ENCODE measurements at regions not wholly inside any gene's neighbourhood (a gene's known extent, or its start where the extent isn't known, plus 50 kb on each side); places are given as distances from the start of the nearest gene placed in this dataset.

- no peak for DNase-seq (ENCODE audit: low read depth)
Measured at GRCh38 chr14:76551906-76552305, 176.0 kb downstream of the ESRRB start.

GRCh38 chr14:76564471-76565422 is 188.8 kb downstream of the ESRRB start:
- DNase-seq (ENCODE audit: low read depth): peak; percentile 40

DNA sequence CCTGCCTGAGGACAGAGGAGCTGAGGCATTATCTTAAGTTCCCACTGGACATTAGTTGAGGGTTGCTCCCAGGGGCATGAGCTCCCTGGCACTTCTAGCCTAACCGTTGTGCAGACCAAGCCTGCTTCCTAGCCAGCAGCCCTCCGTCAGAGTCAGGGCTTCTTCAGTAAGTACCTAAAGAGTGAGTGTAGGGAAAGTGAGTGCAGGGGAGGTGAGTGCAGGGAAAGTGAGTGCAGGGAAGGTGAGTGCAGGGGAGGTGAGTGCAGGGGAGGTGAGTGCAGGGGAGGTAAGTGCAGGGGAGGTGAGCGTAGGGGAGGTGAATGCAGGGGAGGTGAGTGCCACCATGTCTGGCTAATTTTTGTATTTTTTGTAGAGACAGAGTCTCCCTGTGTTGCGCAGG is 190.5 kb downstream of the ESRRB start:
- no peak for DNase-seq (ENCODE audit: low read depth)

GRCh38 chr14:76574416-76575095 is 186.7 kb upstream of the VASH1 start:
- no peak for DNase-seq (ENCODE audit: low read depth)

DNA sequence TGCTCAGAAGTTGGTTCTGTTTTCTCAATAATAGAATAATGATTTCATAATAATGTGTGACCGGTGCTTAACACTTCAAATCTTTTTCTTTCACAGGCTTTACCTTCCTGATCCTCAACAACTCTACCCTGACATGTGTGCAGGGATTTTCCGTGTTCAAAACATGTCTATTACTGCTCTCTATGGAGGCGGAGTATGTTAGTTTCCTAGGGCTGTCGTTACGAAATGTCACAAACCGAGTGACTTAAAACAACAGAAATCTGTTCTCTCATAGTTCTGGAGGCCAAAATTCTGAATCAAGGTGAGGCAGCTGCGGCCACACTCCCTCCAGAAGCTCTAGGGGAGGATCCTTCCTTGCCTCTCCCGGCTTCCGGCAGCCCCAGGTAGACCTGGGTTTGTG is 186.2 kb upstream of the VASH1 start:
- DNase-seq (ENCODE audit: low read depth): no peak

- peak; percentile 50 for DNase-seq (ENCODE audit: low read depth)
Measured at GRCh38 chr14:76576047-76576741, 185.1 kb upstream of the VASH1 start.

DNA sequence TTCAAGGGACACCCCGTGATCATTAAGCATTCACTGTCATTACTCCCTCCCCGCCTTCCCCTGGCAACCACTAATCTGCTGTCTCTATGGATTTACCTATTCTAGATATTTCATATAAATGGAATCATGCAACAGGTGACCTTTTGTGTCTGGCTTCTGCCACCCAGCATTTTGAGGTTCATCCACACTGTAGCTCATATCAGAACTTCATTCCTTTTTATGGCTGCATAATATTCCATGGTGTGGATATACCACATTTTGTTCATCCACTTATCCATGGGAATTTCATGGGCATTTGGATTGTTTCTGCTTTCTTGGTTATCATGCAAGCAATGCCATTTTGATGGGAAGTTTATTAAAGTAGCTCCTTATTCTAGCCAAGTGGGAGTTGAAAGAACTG is 184.2 kb upstream of the VASH1 start:
- DNase-seq (ENCODE audit: low read depth): no peak

DNA sequence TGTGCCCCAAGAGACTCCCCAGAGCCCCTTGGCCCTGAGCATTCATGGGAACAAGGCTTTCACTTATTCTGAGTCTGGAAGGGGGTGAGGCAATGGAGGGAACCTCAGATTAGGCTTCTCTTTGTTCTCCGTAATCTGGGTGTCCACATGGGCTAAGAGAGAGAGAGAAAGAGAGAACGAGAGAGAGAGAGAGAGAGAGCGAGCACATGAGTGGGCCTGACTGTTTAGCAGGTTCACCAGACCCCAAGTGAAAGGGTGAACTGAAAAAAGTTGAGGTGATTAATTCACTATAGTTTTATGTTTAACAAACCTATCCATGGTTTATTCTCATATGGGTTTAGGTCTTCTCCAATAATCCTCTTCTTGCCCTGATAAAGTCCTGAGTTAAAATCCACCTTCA is 183.4 kb upstream of the VASH1 start:
- DNase-seq (ENCODE audit: low read depth): no peak

- DNase-seq (ENCODE audit: low read depth): no peak
Measured at GRCh38 chr14:76580399-76580798, 180.9 kb upstream of the VASH1 start.

DNA sequence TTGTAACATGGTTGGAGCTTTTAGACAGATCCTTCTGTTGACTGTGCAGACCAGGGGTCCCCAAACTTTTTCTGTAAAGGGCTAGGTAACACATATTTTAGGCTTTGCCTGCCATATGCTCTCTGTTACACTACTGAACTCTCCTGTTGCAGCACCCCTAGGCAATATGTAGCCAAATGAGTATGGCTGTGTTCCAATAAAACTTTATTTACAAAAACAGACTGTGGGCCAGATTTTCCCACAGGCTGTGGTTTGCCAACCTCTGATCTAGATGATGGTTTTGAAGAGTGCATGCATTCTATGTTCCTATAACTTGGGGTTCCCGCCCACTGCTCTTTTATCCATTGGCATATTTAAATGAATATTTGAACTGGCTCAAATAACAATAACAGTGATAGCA is 180.3 kb upstream of the VASH1 start:
- no peak for DNase-seq (ENCODE audit: low read depth)

- no peak for DNase-seq (ENCODE audit: low read depth)
Measured at GRCh38 chr14:76581592-76581991, 179.7 kb upstream of the VASH1 start.

DNA sequence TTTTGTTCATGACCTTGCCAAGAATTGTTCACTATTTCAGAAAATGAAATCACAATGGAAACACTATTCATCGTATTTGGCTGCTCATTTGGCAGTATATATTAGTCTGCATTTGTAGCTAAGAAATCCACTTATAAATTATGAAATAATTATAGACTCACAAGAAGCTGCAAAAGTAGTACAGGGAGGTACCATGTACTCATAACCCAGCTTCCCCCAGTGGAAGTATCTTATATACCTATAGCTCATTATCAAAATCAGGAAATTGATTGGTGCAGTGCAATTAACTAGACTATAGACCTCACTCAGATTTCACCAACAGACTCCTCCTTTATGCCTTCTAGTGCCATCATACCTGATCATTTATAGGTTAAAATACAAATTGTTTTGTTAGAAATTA is 178.8 kb upstream of the VASH1 start:
- no peak for DNase-seq (ENCODE audit: low read depth)

GRCh38 chr14:76583174-76583573 is 178.1 kb upstream of the VASH1 start:
- DNase-seq (ENCODE audit: low read depth): no peak

- no peak for DNase-seq (ENCODE audit: low read depth)
Measured at GRCh38 chr14:76583805-76584204, 177.5 kb upstream of the VASH1 start.

- DNase-seq (ENCODE audit: low read depth): peak; percentile 73
Measured at GRCh38 chr14:76584271-76584702, 177.0 kb upstream of the VASH1 start.

DNA sequence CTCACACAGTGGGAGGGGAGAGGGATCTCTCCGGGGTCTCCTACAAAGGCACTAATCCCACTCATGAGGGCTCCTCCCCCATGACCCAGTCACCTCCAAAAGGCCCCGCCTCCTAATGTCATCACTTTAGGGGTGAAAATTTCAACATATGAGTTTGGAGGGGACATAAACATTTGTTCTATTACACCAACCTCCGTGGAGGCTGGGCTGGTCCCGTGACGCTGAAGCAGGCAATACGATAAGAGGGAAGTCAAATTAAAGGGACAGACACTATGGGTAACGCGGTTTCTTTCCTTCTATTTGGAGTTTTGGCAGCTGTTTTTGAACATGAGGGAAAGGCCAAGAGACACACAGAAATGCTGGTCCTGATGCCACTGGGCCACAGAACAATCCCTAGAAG is 175.7 kb upstream of the VASH1 start:
- no peak for DNase-seq (ENCODE audit: low read depth)

DNA sequence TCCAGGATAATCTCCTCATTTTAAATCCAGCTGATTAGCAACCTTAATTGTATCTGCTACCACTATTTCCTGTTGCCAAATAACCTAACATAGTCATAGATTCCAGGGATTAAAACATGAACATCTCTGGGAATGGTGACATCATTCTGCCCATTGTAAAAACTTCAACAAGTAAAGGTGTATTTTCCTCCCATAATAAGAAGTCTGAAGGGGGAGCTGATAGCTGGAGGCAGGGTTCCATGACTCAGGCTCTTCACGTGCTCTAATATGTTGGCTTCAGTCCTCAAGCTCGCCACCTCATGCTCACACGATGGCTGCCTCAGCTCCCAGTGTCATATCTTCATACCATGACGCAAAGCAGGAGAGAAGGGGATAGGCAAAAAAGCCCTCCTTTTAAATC is 172.0 kb upstream of the VASH1 start:
- peak; percentile 59 for DNase-seq (ENCODE audit: low read depth)

DNA sequence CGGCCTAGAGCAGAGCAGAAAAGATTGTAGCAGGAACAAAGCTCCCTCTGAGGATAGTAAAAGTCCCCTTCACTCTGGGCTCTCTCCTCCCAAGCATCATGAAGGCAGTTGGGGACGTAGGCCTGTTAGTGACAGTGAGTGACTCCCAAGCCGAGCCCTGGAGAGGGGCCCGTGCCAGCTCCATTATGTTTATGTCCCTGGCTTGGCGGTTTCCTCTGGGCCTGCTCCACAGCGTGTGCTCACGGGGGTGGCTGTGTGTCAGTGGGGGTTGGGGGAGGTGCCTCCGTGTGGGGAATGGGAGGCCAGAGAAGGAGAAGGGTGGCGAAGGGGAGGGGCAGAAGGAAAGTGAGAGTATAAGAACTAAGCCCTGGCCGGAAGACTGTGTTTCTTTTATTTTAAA is 170.0 kb upstream of the VASH1 start:
- DNase-seq (ENCODE audit: low read depth): no peak

GRCh38 chr14:76595266-76595665 is 166.0 kb upstream of the VASH1 start:
- no peak for DNase-seq (ENCODE audit: low read depth)

DNA sequence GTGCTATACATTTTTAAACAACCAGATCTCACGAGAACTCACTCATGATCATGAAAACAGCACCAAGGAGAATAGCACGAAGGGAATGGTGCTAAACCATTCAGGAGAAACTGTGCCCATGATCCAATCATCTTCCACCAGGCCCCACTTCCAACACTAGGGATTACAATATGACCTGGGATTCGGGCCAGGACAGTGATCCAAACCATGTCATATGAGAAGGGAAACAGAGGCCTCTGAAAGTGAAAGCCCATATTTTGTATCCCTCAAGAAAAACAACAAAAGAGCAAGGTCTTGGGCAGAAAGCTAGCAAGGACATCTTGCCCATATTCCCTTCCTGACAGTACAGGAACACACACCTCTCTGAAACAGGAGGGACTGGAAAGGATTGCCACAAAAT is 163.9 kb upstream of the VASH1 start:
- DNase-seq (ENCODE audit: low read depth): no peak

DNA sequence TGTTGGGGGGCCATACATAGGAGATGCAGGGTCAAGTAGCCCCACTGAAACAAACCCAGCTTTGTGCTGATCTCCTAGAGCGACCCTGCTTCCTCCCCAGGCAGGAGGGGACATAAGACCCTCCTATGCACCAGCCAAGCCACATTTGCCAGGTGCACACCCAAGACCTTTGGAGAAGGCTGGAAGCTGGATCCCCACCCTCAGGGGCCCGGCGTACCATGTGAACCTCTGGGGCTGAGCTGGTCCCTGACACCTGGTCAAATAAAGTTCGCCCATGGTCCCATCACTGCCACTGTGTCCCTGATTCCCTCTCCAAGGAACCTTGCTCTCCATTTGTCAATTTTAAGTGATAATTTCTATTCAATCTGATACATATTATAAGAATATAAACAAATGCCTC is 162.1 kb upstream of the VASH1 start:
- no peak for DNase-seq (ENCODE audit: low read depth)

DNA sequence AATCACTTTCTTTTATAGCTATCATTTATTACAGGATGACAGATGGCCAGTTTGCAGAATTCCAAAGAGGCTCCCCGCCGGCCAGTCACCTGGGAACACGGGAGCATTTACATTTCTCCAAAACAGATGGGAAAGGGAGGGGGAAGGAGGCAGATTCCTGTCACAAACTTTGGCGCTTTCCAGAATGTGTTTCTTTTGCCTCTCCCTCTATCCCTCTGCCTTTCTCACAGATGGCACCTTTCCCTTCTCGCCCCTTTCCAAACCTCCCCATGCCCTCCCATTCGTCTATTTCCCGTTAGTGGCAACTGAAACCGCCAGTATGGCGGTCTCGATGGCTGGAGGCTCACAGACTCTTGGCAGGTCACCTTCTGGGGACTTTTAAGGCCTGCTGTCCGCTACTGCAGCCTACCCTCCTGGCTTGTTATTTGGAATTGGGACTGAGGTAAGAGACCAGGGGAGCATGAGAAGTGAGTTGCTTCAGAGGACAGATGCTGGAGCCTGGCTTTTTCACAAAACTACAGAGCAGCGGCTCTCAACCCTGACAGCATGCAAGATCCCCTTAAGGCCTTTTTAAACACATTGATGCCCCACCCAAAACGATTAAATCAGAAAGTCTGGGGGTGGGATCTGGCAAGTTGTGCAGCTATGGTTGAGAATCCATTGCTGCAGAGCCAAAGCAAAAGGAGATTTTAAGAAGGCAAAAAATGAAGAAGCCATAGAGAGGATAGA is 161.5 kb upstream of the VASH1 start:
- no peak for DNase-seq (ENCODE audit: low read depth)
